ENCODE measurements at regions not wholly inside any gene's neighbourhood (a gene's known extent, or its start where the extent isn't known, plus 50 kb on each side); places are given as distances from the start of the nearest gene placed in this dataset.

GRCh38 chr6:87789900-87790290, 87.9 kb upstream of the AKIRIN2 start:
- H3K4me2 ChIP-seq (ENCODE audit: insufficient read depth, low read length) = no peak overlapping the region
- H2AFZ ChIP-seq (ENCODE audit: low read depth, low read length) = no peak overlapping the region
- no peaks in the 10 kb centered on the region for H3K79me2 ChIP-seq (ENCODE audit: insufficient read depth, low read length)
- no peak overlapping the region for H3K9ac ChIP-seq (ENCODE audit: low read depth, low read length)
- no peak overlapping the region for H3K27ac ChIP-seq (ENCODE audit: low read length)
- DNase-seq (no peak), ATAC-seq (ENCODE audit: insufficient read depth, low read depth) (no peak)
- peaks cover 6% of the 10 kb centered on the region for H3K27me3 ChIP-seq (ENCODE audit: insufficient read depth, low read length, poor library complexity)
- H3K9me3 ChIP-seq (ENCODE audit: insufficient read depth, low read length, severe bottlenecking) = no peaks in the 10 kb centered on the region
- no peaks in the 10 kb centered on the region for H3K4me1 ChIP-seq (ENCODE audit: insufficient read depth, low read length)
- no peaks in the 10 kb centered on the region for H3K36me3 ChIP-seq (ENCODE audit: insufficient read depth, low read length)
- no peaks in the 10 kb centered on the region for H4K20me1 ChIP-seq (ENCODE audit: insufficient read depth, low read length)
- no peak overlapping the region for H3K4me3 ChIP-seq (ENCODE audit: low read depth in 1 of 2, low read length in 2 of 2)
- TF ChIP-seq, protein P1, sequence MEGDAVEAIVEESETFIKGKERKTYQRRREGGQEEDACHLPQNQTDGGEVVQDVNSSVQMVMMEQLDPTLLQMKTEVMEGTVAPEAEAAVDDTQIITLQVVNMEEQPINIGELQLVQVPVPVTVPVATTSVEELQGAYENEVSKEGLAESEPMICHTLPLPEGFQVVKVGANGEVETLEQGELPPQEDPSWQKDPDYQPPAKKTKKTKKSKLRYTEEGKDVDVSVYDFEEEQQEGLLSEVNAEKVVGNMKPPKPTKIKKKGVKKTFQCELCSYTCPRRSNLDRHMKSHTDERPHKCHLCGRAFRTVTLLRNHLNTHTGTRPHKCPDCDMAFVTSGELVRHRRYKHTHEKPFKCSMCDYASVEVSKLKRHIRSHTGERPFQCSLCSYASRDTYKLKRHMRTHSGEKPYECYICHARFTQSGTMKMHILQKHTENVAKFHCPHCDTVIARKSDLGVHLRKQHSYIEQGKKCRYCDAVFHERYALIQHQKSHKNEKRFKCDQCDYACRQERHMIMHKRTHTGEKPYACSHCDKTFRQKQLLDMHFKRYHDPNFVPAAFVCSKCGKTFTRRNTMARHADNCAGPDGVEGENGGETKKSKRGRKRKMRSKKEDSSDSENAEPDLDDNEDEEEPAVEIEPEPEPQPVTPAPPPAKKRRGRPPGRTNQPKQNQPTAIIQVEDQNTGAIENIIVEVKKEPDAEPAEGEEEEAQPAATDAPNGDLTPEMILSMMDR (IDR thresholded peaks at IDR 0.05; ENCODE audit: borderline replicate concordance, extremely low read depth, low read length, poor library complexity, severe bottlenecking) = no peak
- no peak for TF ChIP-seq EZH2 (IDR thresholded peaks at IDR 0.05; ENCODE audit: borderline replicate concordance, low read depth, low read length, severe bottlenecking)

- ATAC-seq (ENCODE audit: insufficient read depth, low read depth) (no peak), DNase-seq (no peak)
- H3K36me3 ChIP-seq (ENCODE audit: insufficient read depth, low read length) = no peaks in the 10 kb centered on the region
- no peak overlapping the region for H3K4me3 ChIP-seq (ENCODE audit: low read depth in 1 of 2, low read length in 2 of 2)
- H2AFZ ChIP-seq (ENCODE audit: low read depth, low read length) = no peak overlapping the region
- H4K20me1 ChIP-seq (ENCODE audit: insufficient read depth, low read length) = no peaks in the 10 kb centered on the region
- H3K4me2 ChIP-seq (ENCODE audit: insufficient read depth, low read length) = no peak overlapping the region
- H3K27ac ChIP-seq (ENCODE audit: low read length) = no peak overlapping the region
- H3K9ac ChIP-seq (ENCODE audit: low read depth, low read length) = no peak overlapping the region
- no peaks in the 10 kb centered on the region for H3K9me3 ChIP-seq (ENCODE audit: insufficient read depth, low read length, severe bottlenecking)
- no peak for TF ChIP-seq EZH2 (IDR thresholded peaks at IDR 0.05; ENCODE audit: borderline replicate concordance, low read depth, low read length, severe bottlenecking)
- TF ChIP-seq, protein P1 (IDR thresholded peaks at IDR 0.05; ENCODE audit: borderline replicate concordance, extremely low read depth, low read length, poor library complexity, severe bottlenecking) = no peak
- H3K27me3 ChIP-seq (ENCODE audit: insufficient read depth, low read length, poor library complexity) = peaks cover 6% of the 10 kb centered on the region
- H3K79me2 ChIP-seq (ENCODE audit: insufficient read depth, low read length) = no peaks in the 10 kb centered on the region
- H3K4me1 ChIP-seq (ENCODE audit: insufficient read depth, low read length) = no peaks in the 10 kb centered on the region
Observed at GRCh38 chr6:87789198-87789899, 87.3 kb upstream of the AKIRIN2 start.

- H3K4me1 ChIP-seq (ENCODE audit: insufficient read depth, low read length) = no peaks in the 10 kb centered on the region
- no peak overlapping the region for H2AFZ ChIP-seq (ENCODE audit: low read depth, low read length)
- ATAC-seq (ENCODE audit: insufficient read depth, low read depth) = no peak
- TF ChIP-seq EZH2 (IDR thresholded peaks at IDR 0.05; ENCODE audit: borderline replicate concordance, low read depth, low read length, severe bottlenecking) = no peak
- no peaks in the 10 kb centered on the region for H3K36me3 ChIP-seq (ENCODE audit: insufficient read depth, low read length)
- no peaks in the 10 kb centered on the region for H3K9me3 ChIP-seq (ENCODE audit: insufficient read depth, low read length, severe bottlenecking)
- no peak overlapping the region for H3K4me3 ChIP-seq (ENCODE audit: low read depth in 1 of 2, low read length in 2 of 2)
- H3K79me2 ChIP-seq (ENCODE audit: insufficient read depth, low read length) = no peaks in the 10 kb centered on the region
- no peaks in the 10 kb centered on the region for H4K20me1 ChIP-seq (ENCODE audit: insufficient read depth, low read length)
- no peak overlapping the region for H3K4me2 ChIP-seq (ENCODE audit: insufficient read depth, low read length)
- no peak overlapping the region for H3K27ac ChIP-seq (ENCODE audit: low read length)
- peaks cover 6% of the 10 kb centered on the region for H3K27me3 ChIP-seq (ENCODE audit: insufficient read depth, low read length, poor library complexity)
- DNase-seq = no peak
- no peak overlapping the region for H3K9ac ChIP-seq (ENCODE audit: low read depth, low read length)
Observed at GRCh38 chr6:87788141-87788540, 86.1 kb upstream of the AKIRIN2 start.

GRCh38 chr6:87785229-87785862, 83.3 kb upstream of the AKIRIN2 start:
- no peaks in the 10 kb centered on the region for H3K4me1 ChIP-seq (ENCODE audit: insufficient read depth, low read length)
- H3K9ac ChIP-seq (ENCODE audit: low read depth, low read length) = no peak overlapping the region
- H2AFZ ChIP-seq (ENCODE audit: low read depth, low read length) = no peak overlapping the region
- TF ChIP-seq, protein P1 (IDR thresholded peaks at IDR 0.05; ENCODE audit: borderline replicate concordance, extremely low read depth, low read length, poor library complexity, severe bottlenecking) = no peak
- H3K4me3 ChIP-seq (ENCODE audit: low read depth in 1 of 2, low read length in 2 of 2) = no peak overlapping the region
- no peaks in the 10 kb centered on the region for H3K79me2 ChIP-seq (ENCODE audit: insufficient read depth, low read length)
- H3K36me3 ChIP-seq (ENCODE audit: insufficient read depth, low read length) = no peaks in the 10 kb centered on the region
- H3K4me2 ChIP-seq (ENCODE audit: insufficient read depth, low read length) = no peak overlapping the region
- H3K9me3 ChIP-seq (ENCODE audit: insufficient read depth, low read length, severe bottlenecking) = no peaks in the 10 kb centered on the region
- H3K27ac ChIP-seq (ENCODE audit: low read length) = no peak overlapping the region
- H4K20me1 ChIP-seq (ENCODE audit: insufficient read depth, low read length) = no peaks in the 10 kb centered on the region
- peaks cover 13% of the 10 kb centered on the region for H3K27me3 ChIP-seq (ENCODE audit: insufficient read depth, low read length, poor library complexity)
- ATAC-seq (ENCODE audit: insufficient read depth, low read depth) = no peak
- no peak for DNase-seq

Data from DND-41 (cell line).